ENCODE measurements at regions not wholly inside any gene's neighbourhood (a gene's known extent, or its start where the extent isn't known, plus 50 kb on each side); places are given as distances from the start of the nearest gene placed in this dataset.

- intact Hi-C loops (cut with micrococcal nuclease; ENCODE audit: unreplicated experiment) = no loop called here
- H3K27ac ChIP-seq (ENCODE audit: low read depth, low read length, poor library complexity, severe bottlenecking) = no peak overlapping the region
- no peaks in the 10 kb centered on the region for H3K36me3 ChIP-seq (ENCODE audit: insufficient read depth, low read length, poor library complexity, severe bottlenecking)
- no peak for TF ChIP-seq EZH2 (IDR thresholded peaks at IDR 0.05; ENCODE audit: borderline replicate concordance, low read depth, low read length, poor library complexity, severe bottlenecking)
- TF ChIP-seq CTCF (conservative IDR thresholded peaks at IDR 0.05; ENCODE audit: low read depth, low read length) = no peak
- BruUV-seq (replicated peaks) = no TSS peak
- no peak overlapping the region for H3K4me3 ChIP-seq (ENCODE audit: low read depth, low read length, poor library complexity, severe bottlenecking)
- no peaks in the 10 kb centered on the region for H3K27me3 ChIP-seq (replicated peaks; ENCODE audit: insufficient read depth, low read depth, low read length, poor library complexity)
- CTCF ChIA-PET = no interaction called here
- no peaks in the 10 kb centered on the region for H3K4me1 ChIP-seq (ENCODE audit: insufficient read depth, low read length, poor library complexity, severe bottlenecking)
- POLR2A ChIA-PET (ENCODE audit: low non-redundant PET) = no interaction called here
- no peak for DNase-seq (ENCODE audit: low spot score)
- no peaks in the 10 kb centered on the region for H3K9me3 ChIP-seq (ENCODE audit: low read depth, low read length, poor library complexity, severe bottlenecking)
Measured at GRCh38 chr18:73758446-73758845, 389.2 kb downstream of the FBXO15 start.

GRCh38 chr18:73756256-73757091 lies 391.2 kb downstream of the FBXO15 start:
- CTCF ChIA-PET = no interaction called here
- POLR2A ChIA-PET (ENCODE audit: low non-redundant PET) = no interaction called here
- no peak overlapping the region for H3K4me3 ChIP-seq (ENCODE audit: low read depth, low read length, poor library complexity, severe bottlenecking)

GRCh38 chr18:73752965-73753364 lies 394.7 kb downstream of the FBXO15 start:
- H3K27ac ChIP-seq (ENCODE audit: low read depth, low read length, poor library complexity, severe bottlenecking) = no peak overlapping the region
- DNase-seq (ENCODE audit: low spot score) = no peak
- no peak overlapping the region for H3K4me3 ChIP-seq (ENCODE audit: low read depth, low read length, poor library complexity, severe bottlenecking)
- BruUV-seq (replicated peaks) = no TSS peak
- no peaks in the 10 kb centered on the region for H3K9me3 ChIP-seq (ENCODE audit: low read depth, low read length, poor library complexity, severe bottlenecking)
- no peaks in the 10 kb centered on the region for H3K36me3 ChIP-seq (ENCODE audit: insufficient read depth, low read length, poor library complexity, severe bottlenecking)
- POLR2A ChIA-PET (ENCODE audit: low non-redundant PET) = no interaction called here
- CTCF ChIA-PET = no interaction called here
- intact Hi-C loops (cut with micrococcal nuclease; ENCODE audit: unreplicated experiment) = no loop called here
- TF ChIP-seq CTCF (conservative IDR thresholded peaks at IDR 0.05; ENCODE audit: low read depth, low read length) = no peak
- TF ChIP-seq EZH2 (IDR thresholded peaks at IDR 0.05; ENCODE audit: borderline replicate concordance, low read depth, low read length, poor library complexity, severe bottlenecking) = no peak
- H3K4me1 ChIP-seq (ENCODE audit: insufficient read depth, low read length, poor library complexity, severe bottlenecking) = no peaks in the 10 kb centered on the region
- H3K27me3 ChIP-seq (replicated peaks; ENCODE audit: insufficient read depth, low read depth, low read length, poor library complexity) = no peaks in the 10 kb centered on the region

More at GRCh38 chr18:73756256-73757091, 391.2 kb downstream of the FBXO15 start:
- no peak for DNase-seq (ENCODE audit: low spot score)
- H3K27ac ChIP-seq (ENCODE audit: low read depth, low read length, poor library complexity, severe bottlenecking) = no peak overlapping the region
- no peaks in the 10 kb centered on the region for H3K9me3 ChIP-seq (ENCODE audit: low read depth, low read length, poor library complexity, severe bottlenecking)
- H3K4me1 ChIP-seq (ENCODE audit: insufficient read depth, low read length, poor library complexity, severe bottlenecking) = no peaks in the 10 kb centered on the region
- no peaks in the 10 kb centered on the region for H3K36me3 ChIP-seq (ENCODE audit: insufficient read depth, low read length, poor library complexity, severe bottlenecking)
- H3K27me3 ChIP-seq (replicated peaks; ENCODE audit: insufficient read depth, low read depth, low read length, poor library complexity) = no peaks in the 10 kb centered on the region
- TF ChIP-seq CTCF (conservative IDR thresholded peaks at IDR 0.05; ENCODE audit: low read depth, low read length) = no peak
- TF ChIP-seq EZH2 (IDR thresholded peaks at IDR 0.05; ENCODE audit: borderline replicate concordance, low read depth, low read length, poor library complexity, severe bottlenecking) = no peak
- intact Hi-C loops (cut with micrococcal nuclease; ENCODE audit: unreplicated experiment) = no loop called here
- no TSS peak for BruUV-seq (replicated peaks)

Data from A673 (cell line).